ENCODE measurements at regions not wholly inside any gene's neighbourhood (a gene's known extent, or its start where the extent isn't known, plus 50 kb on each side); places are given as distances from the start of the nearest gene placed in this dataset.

- DNase-seq, result peak; percentile 58
Measured at GRCh38 chr9:96031366-96031824, 155.9 kb downstream of the ERCC6L2 start.

GRCh38 chr9:96029722-96030530, 154.4 kb downstream of the ERCC6L2 start:
- no peak for DNase-seq

GRCh38 chr9:96027251-96028131, 152.0 kb downstream of the ERCC6L2 start:
- DNase-seq, result no peak

- DNase-seq, result no peak
Measured at GRCh38 chr9:96026655-96027213, 151.2 kb downstream of the ERCC6L2 start.

- DNase-seq, result no peak
Measured at GRCh38 chr9:96025995-96026602, 150.6 kb downstream of the ERCC6L2 start.

- DNase-seq, result no peak
Measured at GRCh38 chr9:96023486-96023885, 148.0 kb downstream of the ERCC6L2 start.

- no peak for DNase-seq
Measured at GRCh38 chr9:96022445-96023051, 147.1 kb downstream of the ERCC6L2 start.

GRCh38 chr9:96021551-96022444, 146.3 kb downstream of the ERCC6L2 start:
- no peak for DNase-seq

- no peak for DNase-seq
Measured at GRCh38 chr9:96020792-96021550, 145.5 kb downstream of the ERCC6L2 start.

GRCh38 chr9:96020300-96020791, 144.9 kb downstream of the ERCC6L2 start:
- DNase-seq, result no peak

All from NCI-H526 treated with DMSO at 0.1 percent for 48 hours (cell line).